GM18861 (cell line): ENCODE measurements at regions not wholly inside any gene's neighbourhood (a gene's known extent, or its start where the extent isn't known, plus 50 kb on each side); places are given as distances from the start of the nearest gene placed in this dataset.

ENCODE experiments used
- ATAC-seq: cut with Tn5 transposase; IDR thresholded peaks from one replicate; pipeline ENCODE4 v1.9.1; 2021; ENCODE audit not compliant: unreplicated experiment

- ATAC-seq, result no peak
Observed at GRCh38 chr9:38287420-38287985, 105.0 kb upstream of the ALDH1B1 start.

GRCh38 chr9:38286766-38287165, 105.7 kb upstream of the ALDH1B1 start:
- ATAC-seq, result no peak

- no peak for ATAC-seq
Observed at GRCh38 chr9:38286357-38286756, 106.1 kb upstream of the ALDH1B1 start.

DNA sequence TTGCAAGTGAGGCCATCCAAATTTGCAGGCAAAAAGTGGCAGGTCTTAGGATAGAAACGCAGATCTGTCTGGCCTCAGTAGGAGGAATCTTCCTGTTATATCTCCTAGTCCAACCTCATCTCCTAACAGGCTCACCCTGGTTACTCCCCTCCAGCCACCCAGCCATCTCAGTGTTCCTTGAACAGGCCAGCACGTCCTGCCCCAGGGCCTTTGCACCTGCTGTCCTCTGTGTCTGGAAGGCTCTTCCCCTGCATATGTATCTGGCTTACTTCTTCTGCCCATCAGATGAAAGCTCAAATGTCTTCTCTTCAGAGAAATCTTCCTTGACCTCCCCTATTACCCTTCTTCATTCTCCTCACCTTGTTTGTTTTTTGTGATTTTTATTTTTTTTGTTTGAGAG, 107.3 kb upstream of the ALDH1B1 start:
- ATAC-seq, result no peak

- ATAC-seq, result no peak
Observed at GRCh38 chr9:38284588-38285051, 107.9 kb upstream of the ALDH1B1 start.

GRCh38 chr9:38284039-38284575, 108.4 kb upstream of the ALDH1B1 start:
- no peak for ATAC-seq

DNA sequence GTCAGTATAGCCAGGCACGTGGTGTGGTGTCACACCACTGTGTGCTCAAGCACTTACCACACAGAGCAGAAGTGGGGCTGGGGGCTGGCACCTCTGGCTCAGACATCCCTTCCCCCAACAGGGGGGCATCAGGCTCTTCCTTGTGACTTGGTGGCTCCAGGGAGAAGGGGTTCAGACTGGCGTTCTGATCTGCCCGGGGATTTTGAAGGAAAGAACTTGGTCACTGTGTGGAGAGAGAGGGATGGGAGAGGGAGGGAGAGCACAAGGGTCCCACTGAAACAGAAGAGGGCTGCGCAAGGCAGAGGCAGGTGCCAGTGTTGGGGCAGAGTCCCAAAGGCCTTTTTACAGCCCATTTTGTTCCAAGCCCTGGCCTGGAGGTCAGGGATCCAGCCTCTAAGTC, 109.7 kb upstream of the ALDH1B1 start:
- ATAC-seq, result no peak

GRCh38 chr9:38281917-38282316, 110.6 kb upstream of the ALDH1B1 start:
- ATAC-seq, result no peak

GRCh38 chr9:38281196-38281595, 111.3 kb upstream of the ALDH1B1 start:
- ATAC-seq, result no peak

DNA sequence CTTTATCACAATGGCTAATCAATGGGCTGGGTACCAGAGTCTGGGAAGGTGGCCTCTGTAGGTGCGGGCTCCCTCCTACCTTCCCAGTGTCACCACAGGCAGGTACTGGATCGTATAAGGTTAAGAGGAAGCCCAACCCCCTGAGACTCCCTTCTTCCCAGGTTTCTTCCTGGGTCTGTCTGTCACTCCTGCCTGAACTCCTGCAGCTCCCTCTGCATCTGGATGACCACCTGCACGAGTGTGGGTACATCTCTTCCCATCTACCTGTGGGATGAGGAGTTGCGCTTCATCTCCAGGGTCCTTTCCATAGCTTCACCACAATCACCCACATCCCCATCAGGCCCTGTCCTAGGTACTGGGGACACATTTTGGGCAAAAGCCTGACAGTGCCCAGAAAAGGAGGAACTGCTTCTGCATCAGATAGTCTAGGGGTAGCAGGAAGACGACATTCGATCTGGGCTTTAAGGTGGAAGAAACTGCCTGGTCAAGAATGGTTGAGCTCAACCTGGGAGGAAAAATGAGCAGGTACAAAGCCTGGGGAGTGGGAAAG, 112.2 kb upstream of the ALDH1B1 start:
- ATAC-seq, result no peak

DNA sequence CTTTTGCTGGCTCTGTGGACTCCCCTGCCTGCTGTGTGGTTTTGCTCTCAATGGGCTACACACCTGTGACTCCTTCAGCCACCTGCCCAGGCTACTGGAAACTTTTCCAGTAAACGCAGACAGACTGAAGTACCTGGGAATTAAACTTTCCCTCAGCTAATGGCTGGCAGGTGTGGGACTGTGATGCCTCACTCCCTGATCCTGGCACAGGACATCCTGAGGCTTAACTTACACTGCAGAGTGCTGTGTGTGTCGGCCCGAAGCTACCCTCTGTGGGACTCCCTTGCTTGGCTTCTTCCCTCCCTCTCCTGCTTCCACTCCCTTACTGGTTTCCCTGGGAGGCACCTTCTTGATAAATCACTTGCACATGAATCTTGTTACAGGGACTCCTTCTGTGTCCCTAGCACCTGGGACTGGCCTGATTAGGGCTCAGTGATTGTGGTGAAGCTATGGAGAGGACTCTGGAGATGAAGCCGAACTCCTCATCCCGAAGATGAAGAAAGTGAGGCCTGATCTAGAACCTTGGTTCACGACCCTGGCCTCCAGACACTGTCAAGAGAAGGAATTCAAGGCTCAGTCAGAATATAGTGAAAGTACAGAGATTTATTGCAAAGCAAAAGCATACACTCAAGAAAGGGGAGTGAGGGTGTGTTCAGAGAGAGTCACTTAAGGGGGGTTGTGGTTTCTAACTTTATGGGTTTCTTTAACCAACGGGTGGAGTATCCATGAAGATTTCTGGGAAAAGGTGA, 113.4 kb upstream of the ALDH1B1 start:
- ATAC-seq, result no peak

DNA sequence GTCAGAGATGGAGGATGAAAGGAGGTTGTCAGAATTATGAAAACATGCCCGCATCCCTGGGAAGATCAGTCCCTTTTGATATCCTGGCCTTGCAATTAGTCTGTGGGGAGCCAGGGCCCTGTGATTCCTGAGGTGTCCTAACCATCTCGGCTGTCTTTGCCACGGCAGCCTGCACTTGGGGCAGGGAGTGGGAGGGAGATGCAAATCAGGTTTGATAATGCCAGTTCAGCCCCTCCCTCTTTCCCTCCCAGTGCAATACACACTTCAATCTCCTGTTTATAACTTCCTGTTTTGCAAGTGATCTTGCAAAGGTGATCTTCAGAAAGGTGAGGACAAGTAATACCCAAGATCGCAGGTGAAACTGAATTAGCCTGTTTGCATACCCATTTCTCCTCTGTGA, 114.0 kb upstream of the ALDH1B1 start:
- ATAC-seq, result no peak

DNA sequence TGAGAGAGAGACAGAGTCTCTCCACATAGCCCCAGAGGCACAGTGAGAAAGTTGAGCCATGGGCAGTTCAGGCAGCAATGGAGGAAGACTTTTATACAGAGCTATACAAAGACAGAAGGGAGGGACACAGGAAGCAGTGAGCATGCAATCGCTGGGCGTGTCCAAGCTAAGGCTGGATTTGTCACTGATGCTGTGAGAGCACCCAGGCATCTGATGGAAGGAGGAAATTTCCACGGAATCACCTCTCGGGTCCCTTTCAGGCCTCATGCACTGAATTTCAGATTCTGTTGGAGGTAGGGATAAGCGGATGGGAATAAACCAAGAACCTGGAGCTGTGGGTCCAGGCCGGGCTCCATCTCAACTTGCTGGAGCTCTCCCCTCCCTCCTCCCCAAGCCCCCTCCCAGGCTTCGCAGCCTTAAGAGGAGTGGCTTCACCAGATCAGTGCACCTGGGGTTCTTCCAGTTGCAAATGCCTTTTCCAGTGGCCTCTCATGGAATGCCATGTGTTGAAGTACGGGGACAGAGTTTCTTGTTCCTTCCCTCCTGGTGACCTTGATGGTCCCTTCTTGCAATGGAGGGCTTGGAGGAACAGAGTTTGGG, 114.8 kb upstream of the ALDH1B1 start:
- ATAC-seq, result no peak

DNA sequence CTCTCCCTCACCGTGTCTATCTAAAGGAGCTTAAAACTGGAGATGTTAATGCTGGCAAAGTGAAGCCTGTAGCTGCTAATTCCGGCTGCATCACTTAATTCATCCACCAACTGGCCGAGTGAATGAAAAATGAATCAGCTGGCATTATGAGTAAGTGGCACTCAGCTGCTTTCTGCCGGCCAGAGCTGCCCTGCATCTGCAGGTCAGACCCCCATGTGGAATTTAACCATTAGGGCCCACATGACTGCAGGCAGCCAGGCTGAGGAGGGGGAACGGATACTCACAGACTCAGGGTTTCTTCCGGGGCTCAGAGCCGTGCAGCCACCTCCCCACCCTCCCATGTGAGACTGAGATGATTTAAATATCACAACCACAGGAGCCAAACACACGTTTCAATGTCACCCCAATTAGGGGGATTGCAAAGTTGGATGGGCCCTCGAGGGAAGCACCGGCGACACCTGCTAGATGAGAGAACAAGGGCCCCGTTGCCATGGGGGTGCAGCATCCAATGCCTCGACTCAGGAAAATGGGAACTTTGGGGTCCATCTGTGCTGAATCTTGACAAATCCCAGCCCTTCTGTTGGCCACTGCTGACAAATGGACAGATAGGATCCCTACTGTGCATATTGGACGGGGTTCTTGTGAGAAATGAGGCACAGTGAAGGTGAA, 115.6 kb upstream of the ALDH1B1 start:
- ATAC-seq, result no peak

DNA sequence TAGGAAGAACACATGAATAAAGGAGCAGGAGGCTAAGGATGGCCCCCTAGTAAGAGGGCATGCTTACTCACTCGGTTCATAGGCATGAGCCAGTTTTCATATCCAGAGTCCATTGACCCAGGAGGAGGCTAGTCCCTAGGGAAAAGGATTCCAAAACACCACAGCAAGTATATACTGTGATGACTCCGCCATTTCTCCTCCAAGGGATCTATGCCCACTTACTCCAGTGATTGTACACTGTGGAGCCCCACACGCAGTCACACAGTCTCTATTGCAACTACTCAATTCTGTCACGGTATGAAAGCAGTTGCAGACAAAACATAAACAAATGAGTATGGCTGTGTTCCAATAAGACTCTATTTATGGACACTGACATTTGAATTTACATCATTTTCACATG, 117.7 kb upstream of the ALDH1B1 start:
- no peak for ATAC-seq

DNA sequence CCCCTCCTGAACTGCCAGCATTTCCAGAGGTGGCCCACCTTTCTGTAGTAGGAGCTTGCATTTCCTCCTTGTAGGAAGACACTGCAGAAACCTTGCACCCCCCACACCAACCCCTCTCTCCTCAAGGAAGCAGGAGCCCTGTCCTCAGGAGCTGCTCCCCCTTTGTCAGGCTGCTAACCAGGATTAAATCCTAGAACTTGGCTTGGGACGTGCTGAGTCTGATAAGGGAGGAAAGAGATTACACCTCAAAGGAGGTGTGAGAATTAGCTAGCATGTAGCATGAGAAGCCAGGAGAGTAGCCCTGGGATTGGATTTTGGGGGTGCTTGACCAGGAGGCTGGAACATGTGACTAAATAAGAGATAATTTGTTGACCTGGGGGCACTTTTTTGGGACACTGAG, 119.8 kb upstream of the ALDH1B1 start:
- no peak for ATAC-seq

DNA sequence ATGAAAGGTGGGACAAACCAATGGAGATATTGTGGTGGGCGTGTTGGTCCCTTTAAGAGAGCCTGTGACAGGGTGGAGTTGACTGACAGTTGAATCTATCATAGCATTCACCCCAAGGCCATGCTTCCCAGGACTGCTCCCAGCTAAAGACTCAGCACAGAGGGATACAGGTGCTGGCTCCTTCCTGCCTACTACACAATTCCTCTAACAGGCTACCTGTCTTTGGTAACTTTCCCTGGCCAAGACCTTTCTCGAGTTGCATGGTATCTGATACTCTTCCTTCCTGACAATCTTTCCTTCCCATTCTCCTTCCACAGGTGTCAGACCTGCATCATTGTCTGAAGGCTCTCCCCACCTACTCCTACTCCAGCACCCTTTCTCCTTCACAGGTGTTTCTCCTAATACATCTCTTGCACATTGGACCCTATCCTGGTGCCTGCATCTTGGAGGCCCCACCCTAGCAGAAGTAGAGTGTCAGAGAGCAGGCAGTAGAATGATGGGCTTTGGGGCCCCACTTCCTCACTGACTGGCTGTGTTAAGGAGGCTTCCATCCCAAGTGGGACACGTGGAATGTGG, 120.7 kb upstream of the ALDH1B1 start:
- no peak for ATAC-seq

GRCh38 chr9:38269775-38270174, 122.7 kb upstream of the ALDH1B1 start:
- ATAC-seq, result no peak

GRCh38 chr9:38263532-38263931, 129.0 kb upstream of the ALDH1B1 start:
- no peak for ATAC-seq

- ATAC-seq, result no peak
Observed at GRCh38 chr9:38259519-38260218, 132.8 kb upstream of the ALDH1B1 start.
